WTC11 (cell line): ENCODE measurements at regions not wholly inside any gene's neighbourhood (a gene's known extent, or its start where the extent isn't known, plus 50 kb on each side); places are given as distances from the start of the nearest gene placed in this dataset.
A peak's percentile ranks its signal among the peaks of the same experiment; 100 is the strongest.

ENCODE experiments used
- ATAC-seq: fragments of 200-7000 bp; cut with Tn5 transposase; 2 replicates; pipeline ENCODE4 v1.10.0; 2021; ENCODE audit warnings: mild to moderate bottlenecking, moderate library complexity
- CTCF ChIA-PET: fragments of 300-600 bp; sonication (Branson Sonifier 250); formaldehyde crosslinking; loops from one replicate; lab custom pipeline; 2021; ENCODE audit warnings: antibody characterized with exemption; lab: Charles Lee
- POLR2A ChIA-PET: fragments of 350-600 bp; sonication (Branson Sonifier 250); formaldehyde crosslinking; loops from one replicate; lab custom pipeline; 2021; ENCODE audit warnings: antibody characterized with exemption; lab: Charles Lee
- DNase-seq: peaks from one replicate; pipeline ENCODE4 v3.0.0; 2021; ENCODE audit warnings: low spot score
- H3K27ac Mint-ChIP-seq: 2 replicates; pipeline ENCODE4 v1.8.0; 2021; ENCODE audit warnings: mixed read lengths
- H3K27me3 Mint-ChIP-seq: 2 replicates; pipeline ENCODE4 v1.8.0; 2021; ENCODE audit warnings: low read depth, mild to moderate bottlenecking, moderate library complexity, mixed read lengths
- H3K36me3 Mint-ChIP-seq: 2 replicates; pipeline ENCODE4 v1.8.0; 2021; ENCODE audit warnings: mixed read lengths
- H3K4me1 Mint-ChIP-seq: 2 replicates; pipeline ENCODE4 v1.8.0; 2022; ENCODE audit warnings: mixed read lengths
- H3K4me3 Mint-ChIP-seq: 2 replicates; pipeline ENCODE4 v1.8.0; 2021; ENCODE audit warnings: mild to moderate bottlenecking, moderate library complexity, mixed read lengths
- H3K9me3 Mint-ChIP-seq: 2 replicates; pipeline ENCODE4 v1.8.0; 2021; ENCODE audit warnings: mixed read lengths
- ATF1 ChIP-seq: sonication (generic); formaldehyde crosslinking; IDR thresholded peaks from 2 replicates; pipeline ENCODE4 v1.8.1; 2023; ENCODE audit warnings: mild to moderate bottlenecking, moderate library complexity, missing genetic modification reagents
- CREM ChIP-seq: sonication (generic); formaldehyde crosslinking; IDR thresholded peaks from 2 replicates; pipeline ENCODE4 v1.8.1; 2022; ENCODE audit warnings: mild to moderate bottlenecking, missing genetic modification reagents, moderate library complexity
- E2F1 ChIP-seq: sonication (generic); formaldehyde crosslinking; IDR thresholded peaks from 2 replicates; pipeline ENCODE4 v1.8.0; 2022; ENCODE audit warnings: mild to moderate bottlenecking, missing genetic modification reagents
- ESRRA ChIP-seq: sonication (generic); formaldehyde crosslinking; IDR thresholded peaks from 2 replicates; pipeline ENCODE4 v1.8.1; 2022; ENCODE audit warnings: mild to moderate bottlenecking, missing genetic modification reagents, borderline replicate concordance
- FOXP1 ChIP-seq: sonication (generic); formaldehyde crosslinking; IDR thresholded peaks from 2 replicates; pipeline ENCODE4 v1.8.0; 2022; ENCODE audit warnings: missing genetic modification reagents, mild to moderate bottlenecking, moderate library complexity, borderline replicate concordance
- FOXP4 ChIP-seq: sonication (generic); formaldehyde crosslinking; IDR thresholded peaks from 2 replicates; pipeline ENCODE4 v1.8.0; 2022; ENCODE audit warnings: mild to moderate bottlenecking, missing genetic modification reagents
- HMGXB4 ChIP-seq: sonication (generic); formaldehyde crosslinking; IDR thresholded peaks from 2 replicates; pipeline ENCODE4 v1.8.1; 2023; ENCODE audit warnings: mild to moderate bottlenecking, moderate library complexity, missing genetic modification reagents
- IRF2 ChIP-seq: sonication (generic); formaldehyde crosslinking; IDR thresholded peaks from 2 replicates; pipeline ENCODE4 v1.8.0; 2022; ENCODE audit warnings: low read depth, missing genetic modification reagents, borderline replicate concordance
- KAT7 ChIP-seq: sonication (generic); formaldehyde crosslinking; IDR thresholded peaks from 2 replicates; pipeline ENCODE4 v1.8.1; 2023; ENCODE audit warnings: missing genetic modification reagents, mild to moderate bottlenecking, borderline replicate concordance
- NFATC4 ChIP-seq: fragments of 250-450 bp; sonication (Bioruptor Pico); IDR thresholded peaks from 2 replicates; pipeline ENCODE4 v1.9.0; 2021; ENCODE audit warnings: mild to moderate bottlenecking
- NR2C2 ChIP-seq: sonication (generic); formaldehyde crosslinking; IDR thresholded peaks from 2 replicates; pipeline ENCODE4 v1.8.0; 2022; ENCODE audit warnings: mild to moderate bottlenecking, missing genetic modification reagents
- SMAD4 ChIP-seq: sonication (generic); formaldehyde crosslinking; IDR thresholded peaks from 2 replicates; pipeline ENCODE4 v1.8.0; 2022; ENCODE audit warnings: mild to moderate bottlenecking, missing genetic modification reagents
- USF2 ChIP-seq: sonication (generic); formaldehyde crosslinking; IDR thresholded peaks from 2 replicates; pipeline ENCODE4 v1.8.1; 2023; ENCODE audit warnings: mild to moderate bottlenecking, missing genetic modification reagents, moderate library complexity
- ZMAT4 ChIP-seq: fragments of 250-450 bp; sonication (Bioruptor Pico); IDR thresholded peaks from 2 replicates; pipeline ENCODE4 v1.9.0; 2021; ENCODE audit warnings: mild to moderate bottlenecking
- ZNF121 ChIP-seq: sonication (generic); formaldehyde crosslinking; IDR thresholded peaks from 2 replicates; pipeline ENCODE4 v1.8.0; 2023; ENCODE audit warnings: missing genetic modification reagents
- ZNF138 ChIP-seq: sonication (generic); formaldehyde crosslinking; conservative IDR thresholded peaks from 2 replicates; pipeline ENCODE4 v1.8.1; 2022; ENCODE audit warnings: mild to moderate bottlenecking, moderate library complexity, missing genetic modification reagents
- ZNF219 ChIP-seq: sonication (generic); formaldehyde crosslinking; IDR thresholded peaks from 2 replicates; pipeline ENCODE4 v1.8.0; 2023; ENCODE audit warnings: missing genetic modification reagents, mild to moderate bottlenecking, borderline replicate concordance
- ZNF317 ChIP-seq: sonication (generic); formaldehyde crosslinking; IDR thresholded peaks from 2 replicates; pipeline ENCODE4 v1.8.1; 2023; ENCODE audit warnings: low read depth, mild to moderate bottlenecking, moderate library complexity, missing genetic modification reagents, borderline replicate concordance
- ZNF671 ChIP-seq: fragments of 250-450 bp; sonication (Bioruptor Pico); IDR thresholded peaks from 2 replicates; pipeline ENCODE4 v1.8.0; 2021; ENCODE audit warnings: mild to moderate bottlenecking

GRCh38 chr7:366161-366803, 76.3 kb downstream of the FOXL3 start:
- Mint-ChIP-seq H3K27ac (peak overlapping the region; percentile 13; the same call in 1 of the 2 replicates), H3K9me3 (no peaks in the 10 kb centered on the region), H3K27me3 (peaks cover 10% of the 10 kb centered on the region), H3K36me3 (no peaks in the 10 kb centered on the region), H3K4me1 (peaks cover 20% of the 10 kb centered on the region), H3K4me3 (no peak overlapping the region)
- DNase-seq: no peak
- TF ChIP-seq ZNF219 (CRISPR knock-in tag) (no peak), ATF1 (no peak), ESRRA (CRISPR knock-in tag) (no peak), SMAD4 (no peak), KAT7 (CRISPR knock-in tag) (no peak), ZNF317 (CRISPR knock-in tag) (no peak), FOXP1 (CRISPR knock-in tag) (no peak), E2F1 (CRISPR knock-in tag) (no peak), ZNF121 (no peak), ZMAT4 (CRISPR knock-in tag) (no peak), NFATC4 (no peak)
- ChIA-PET POLR2A (no interaction called here), CTCF (no interaction called here)
- ATAC-seq: no peak

GRCh38 chr7:367351-367901, 77.5 kb downstream of the FOXL3 start:
- Mint-ChIP-seq H3K27me3 (peaks cover 3% of the 10 kb centered on the region; the same call in 1 of the 2 replicates), H3K4me3 (no peak overlapping the region), H3K9me3 (no peaks in the 10 kb centered on the region), H3K36me3 (no peaks in the 10 kb centered on the region), H3K4me1 (peaks cover 14% of the 10 kb centered on the region), H3K27ac (no peak overlapping the region)
- ATAC-seq (no peak), DNase-seq (no peak)
- CTCF ChIA-PET: no interaction called here
- POLR2A ChIA-PET: no interaction called here
- TF ChIP-seq HMGXB4 (no peak), NR2C2 (CRISPR knock-in tag) (no peak), ZNF121 (no peak), CREM (no peak), ZNF671 (CRISPR knock-in tag) (no peak), IRF2 (no peak), ZNF138 (CRISPR knock-in tag) (no peak), USF2 (CRISPR knock-in tag) (no peak), FOXP4 (CRISPR knock-in tag) (no peak), ZMAT4 (CRISPR knock-in tag) (no peak), NFATC4 (no peak)
- TF ChIP-seq, all 79 proteins: peak for 0
